Gastroesophageal sphincter (tissue), 4 donors: ENCODE measurements at regions not wholly inside any gene's neighbourhood (a gene's known extent, or its start where the extent isn't known, plus 50 kb on each side); places are given as distances from the start of the nearest gene placed in this dataset.
"Not testable (repeated sequence)": the region's sequence is repeated elsewhere in the genome, so short reads cannot be mapped to it uniquely, and the experiment has no call there.

Experiments
- ATAC-seq: fragments of 150-250 bp; one replicate; pipeline ENCODE4 v1.9.1; 2016; ENCODE audit warnings: mild to moderate bottlenecking, moderate library complexity
- H3K27ac ChIP-seq, 4 donors: fragments of 200-600 bp; sonication (generic) in 3 of 4; 1 replicate in 3 of 4; 2 replicates in 1 of 4; pipeline ENCODE4 v1.5.1; 2016 to 2019
- H3K27me3 ChIP-seq: fragments of 200-600 bp; sonication (generic); one replicate; pipeline ENCODE4 v1.5.1; 2019
- H3K36me3 ChIP-seq, 2 donors: fragments of 200-600 bp; sonication (generic); one replicate each; pipeline ENCODE4 v1.5.1; 2019; ENCODE audit warnings: control low read depth in 1 of 2
- H3K4me1 ChIP-seq, 3 donors: fragments of 200-600 bp; sonication (generic); 1 replicate in 2 of 3; 2 replicates in 1 of 3; pipeline ENCODE4 v1.5.1; 2016 to 2019; ENCODE audit warnings: control low read depth in 2 of 3
- H3K4me3 ChIP-seq, 2 donors: fragments of 200-600 bp; sonication (generic); one replicate each; pipeline ENCODE4 v1.5.1; 2019; ENCODE audit warnings: mild to moderate bottlenecking in 1 of 2, moderate library complexity in 1 of 2
- H3K9me3 ChIP-seq, 3 donors: fragments of 200-600 bp; sonication (generic); one replicate each; pipeline ENCODE4 v1.5.1; 2017 to 2019; ENCODE audit warnings: control low read depth in 2 of 3
- EP300 ChIP-seq: sonication (generic); formaldehyde crosslinking; IDR thresholded peaks from one replicate; pipeline ENCODE4 v1.6.1; 2017; ENCODE audit warnings: antibody characterized with exemption, mild to moderate bottlenecking
- POLR2A ChIP-seq, 2 donors: fragments of 450-650 bp; IDR thresholded peaks; one replicate each; pipeline ENCODE4 v1.6.1; 2017; ENCODE audit warnings: antibody characterized with exemption in 2 of 2, mild to moderate bottlenecking in 2 of 2, moderate library complexity in 1 of 2
- POLR2AphosphoS5 ChIP-seq: sonication (generic); formaldehyde crosslinking; IDR thresholded peaks from one replicate; pipeline ENCODE4 v1.6.1; 2017; ENCODE audit warnings: antibody characterized with exemption
- WGBS, 2 donors: methylation state at CpG; one replicate each; pipeline ENCODE4 v1.1.5; 2018; ENCODE audit warnings: low coverage in 1 of 2; 5-methylcytosine and 5-hydroxymethylcytosine counted together
- TF ChIP-seq, protein P1 (sequence below), 4 experiments: fragments of 200-600 bp in 2 of 4; fragments of 450-650 bp in 2 of 4; sonication (generic) in 1 of 4; IDR thresholded peaks; one replicate each; pipeline ENCODE4 v1.5.1; 2017 to 2019; ENCODE audit warnings: antibody characterized with exemption in 4 of 4, mild to moderate bottlenecking in 2 of 4, moderate library complexity in 2 of 4

GRCh38 chr4:26052663-26053541 is 138.9 kb downstream of the SMIM20 start:
- 71% methylated on average over 7 of the region's 9 CpGs; no CpG with 5 or more reads in 1 of the 2 donors for WGBS, 2 donors
- Histone ChIP-seq H3K27me3 (peaks cover 6% of the 10 kb centered on the region), H3K9me3 (no peaks in the 10 kb centered on the region), H3K4me3 (no peak overlapping the region), H3K36me3 (no peaks in the 10 kb centered on the region), H3K4me1 (peaks cover 0 to 33% (median 13%) of the 10 kb centered on the region in 3 donors), H3K27ac (no peak overlapping the region)
- no peak for ATAC-seq
- TF ChIP-seq, protein P1, sequence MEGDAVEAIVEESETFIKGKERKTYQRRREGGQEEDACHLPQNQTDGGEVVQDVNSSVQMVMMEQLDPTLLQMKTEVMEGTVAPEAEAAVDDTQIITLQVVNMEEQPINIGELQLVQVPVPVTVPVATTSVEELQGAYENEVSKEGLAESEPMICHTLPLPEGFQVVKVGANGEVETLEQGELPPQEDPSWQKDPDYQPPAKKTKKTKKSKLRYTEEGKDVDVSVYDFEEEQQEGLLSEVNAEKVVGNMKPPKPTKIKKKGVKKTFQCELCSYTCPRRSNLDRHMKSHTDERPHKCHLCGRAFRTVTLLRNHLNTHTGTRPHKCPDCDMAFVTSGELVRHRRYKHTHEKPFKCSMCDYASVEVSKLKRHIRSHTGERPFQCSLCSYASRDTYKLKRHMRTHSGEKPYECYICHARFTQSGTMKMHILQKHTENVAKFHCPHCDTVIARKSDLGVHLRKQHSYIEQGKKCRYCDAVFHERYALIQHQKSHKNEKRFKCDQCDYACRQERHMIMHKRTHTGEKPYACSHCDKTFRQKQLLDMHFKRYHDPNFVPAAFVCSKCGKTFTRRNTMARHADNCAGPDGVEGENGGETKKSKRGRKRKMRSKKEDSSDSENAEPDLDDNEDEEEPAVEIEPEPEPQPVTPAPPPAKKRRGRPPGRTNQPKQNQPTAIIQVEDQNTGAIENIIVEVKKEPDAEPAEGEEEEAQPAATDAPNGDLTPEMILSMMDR (IDR thresholded peaks at IDR 0.05), result no peak
- TF ChIP-seq POLR2A (IDR thresholded peaks at IDR 0.05) (no peak), POLR2AphosphoS5 (no peak), EP300 (no peak)

DNA sequence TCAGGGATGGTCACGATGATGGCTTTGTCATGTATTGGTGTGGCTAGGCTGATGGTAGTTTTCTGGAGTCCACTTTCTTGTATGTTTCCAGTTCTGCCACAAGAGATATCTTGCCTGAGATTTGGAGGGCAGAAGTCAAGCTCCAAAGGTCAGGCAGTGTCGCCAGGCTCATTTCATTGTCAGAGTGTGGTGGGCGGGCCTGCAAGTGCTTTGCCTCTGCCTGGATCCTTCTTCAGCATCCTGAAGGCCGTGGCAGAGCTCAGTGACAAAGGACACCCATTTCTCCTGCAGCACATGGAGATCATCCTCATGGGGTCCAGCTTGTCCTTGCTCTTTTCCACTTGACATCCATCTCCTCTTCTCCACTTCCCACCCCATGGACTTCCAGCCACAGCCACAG is 139.7 kb downstream of the SMIM20 start:
- Histone ChIP-seq H3K9me3 (no peaks in the 10 kb centered on the region), H3K27ac (no peak overlapping the region), H3K36me3 (no peaks in the 10 kb centered on the region), H3K4me1 (peaks cover 0 to 27% (median 9%) of the 10 kb centered on the region in 3 donors), H3K27me3 (peaks cover 6% of the 10 kb centered on the region), H3K4me3 (no peak overlapping the region)
- ATAC-seq, result no peak
- WGBS, 2 donors, result 91 to 96% methylated on average over 4 of the region's 4 CpGs
- TF ChIP-seq POLR2A (IDR thresholded peaks at IDR 0.05), result no peak
- no peak for TF ChIP-seq EP300
- TF ChIP-seq, protein P1 (IDR thresholded peaks at IDR 0.05), result no peak
- no peak for TF ChIP-seq POLR2AphosphoS5

DNA sequence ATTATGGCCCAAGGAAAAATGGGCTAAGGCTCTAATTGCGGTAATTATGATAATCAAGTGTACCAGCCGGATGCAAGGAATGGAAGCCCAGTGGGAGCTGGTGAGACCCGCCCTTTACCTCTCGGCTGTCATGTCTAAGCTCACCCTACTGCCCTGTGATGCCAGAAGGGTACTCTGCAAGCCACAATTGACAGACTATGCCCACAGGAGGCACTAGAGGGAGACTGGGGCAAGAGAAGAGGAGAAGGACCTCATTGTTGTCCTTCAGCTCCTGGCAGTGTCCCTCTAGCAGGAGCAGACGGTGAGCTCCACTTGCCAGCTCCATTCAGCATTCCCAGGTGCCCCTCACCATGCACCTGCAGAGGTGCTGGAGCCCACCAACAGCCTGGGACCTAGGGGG is 141.8 kb downstream of the SMIM20 start:
- Histone ChIP-seq H3K36me3 (no peaks in the 10 kb centered on the region), H3K4me1 (peaks cover 0 to 8% (median 0%) of the 10 kb centered on the region in 3 donors), H3K27me3 (peaks cover 6% of the 10 kb centered on the region), H3K4me3 (no peak overlapping the region), H3K27ac (no peak overlapping the region), H3K9me3 (no peaks in the 10 kb centered on the region)
- no peak for ATAC-seq
- TF ChIP-seq, protein P1 (IDR thresholded peaks at IDR 0.05), result no peak
- no peak for TF ChIP-seq POLR2A (IDR thresholded peaks at IDR 0.05)
- no peak for TF ChIP-seq EP300
- TF ChIP-seq POLR2AphosphoS5, result no peak
- 80 to 97% methylated on average over 2 to 4 of the region's 5 CpGs for WGBS, 2 donors

GRCh38 chr4:26056406-26056805 is 142.4 kb downstream of the SMIM20 start:
- no peak overlapping the region for H3K4me3 ChIP-seq
- H3K27ac ChIP-seq, result no peak overlapping the region
- H3K36me3 ChIP-seq, result no peaks in the 10 kb centered on the region
- no peak for ATAC-seq
- 90 to 96% methylated on average over 2 to 7 of the region's 7 CpGs for WGBS, 2 donors
- no peaks in the 10 kb centered on the region for H3K9me3 ChIP-seq
- TF ChIP-seq POLR2AphosphoS5 (no peak), EP300 (no peak), POLR2A (IDR thresholded peaks at IDR 0.05) (no peak)
- TF ChIP-seq, protein P1 (IDR thresholded peaks at IDR 0.05), result no peak
- peaks cover 6% of the 10 kb centered on the region for H3K27me3 ChIP-seq
- H3K4me1 ChIP-seq, result peaks cover 0 to 3% (median 0%) of the 10 kb centered on the region in 3 donors

DNA sequence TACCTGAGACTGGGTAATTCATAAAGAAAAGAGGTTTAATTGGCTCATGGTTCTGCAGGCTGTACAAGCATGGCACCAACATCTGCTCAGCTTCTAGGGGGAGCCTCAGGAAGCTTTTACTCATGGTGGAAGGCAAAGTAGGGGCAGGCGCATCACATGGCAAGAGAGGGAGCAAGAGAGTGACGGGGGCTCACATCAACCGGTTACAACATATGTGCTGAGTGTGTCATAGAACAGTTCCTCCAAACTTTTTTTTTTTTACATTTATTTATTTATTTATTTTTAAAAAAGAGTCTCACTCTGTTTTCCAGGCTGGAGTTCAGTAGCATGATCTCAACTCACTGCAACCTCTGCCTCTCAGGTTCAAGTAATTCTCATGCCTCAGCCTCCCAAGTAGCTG is 143.8 kb downstream of the SMIM20 start:
- 83 to 93% methylated on average over 3 of the region's 3 CpGs for WGBS, 2 donors
- H3K36me3 ChIP-seq, H3K9me3 ChIP-seq, ATAC-seq, H3K27me3 ChIP-seq, H3K27ac ChIP-seq, H3K4me1 ChIP-seq, H3K4me3 ChIP-seq: not testable (repeated sequence)
